SK-N-SH treated with all-trans-retinoic acid at 6 μM for 48 hours (cell line): ENCODE measurements at regions not wholly inside any gene's neighbourhood (a gene's known extent, or its start where the extent isn't known, plus 50 kb on each side); places are given as distances from the start of the nearest gene placed in this dataset.

Source experiments
- ATAC-seq: fragments of 200-7000 bp; cut with Tn5 transposase; 3 replicates; pipeline ENCODE4 v1.9.1; 2020; ENCODE audit warnings: mild to moderate bottlenecking, moderate library complexity
- ARNTL ChIP-seq: fragments of 450-650 bp; formaldehyde crosslinking; IDR thresholded peaks from 2 replicates; pipeline ENCODE4 v1.5.0; 2020; ENCODE audit warnings: low read depth, mild to moderate bottlenecking, moderate library complexity, borderline replicate concordance
- BACH2 ChIP-seq: fragments of 250-450 bp; sonication (Bioruptor Pico); IDR thresholded peaks from 2 replicates; pipeline ENCODE4 v1.9.0; 2021; ENCODE audit warnings: mild to moderate bottlenecking, borderline replicate concordance
- CSDC2 ChIP-seq: fragments of 250-450 bp; sonication (Bioruptor Pico); IDR thresholded peaks from 2 replicates; pipeline ENCODE4 v1.5.0; 2020; ENCODE audit warnings: mild to moderate bottlenecking, moderate library complexity
- ESRRG ChIP-seq: fragments of 250-450 bp; sonication (Bioruptor Pico); IDR thresholded peaks from 2 replicates; pipeline ENCODE4 v1.6.1; 2021; ENCODE audit warnings: mild to moderate bottlenecking
- GLIS3 ChIP-seq: fragments of 250-450 bp; sonication (Bioruptor Pico); IDR thresholded peaks from 2 replicates; pipeline ENCODE4 v1.5.0; 2020; ENCODE audit warnings: mild to moderate bottlenecking, moderate library complexity
- ISL1 ChIP-seq: fragments of 250-450 bp; sonication (Bioruptor Pico); IDR thresholded peaks from 2 replicates; pipeline ENCODE4 v2.1.2; 2022; ENCODE audit warnings: mild to moderate bottlenecking, moderate library complexity
- OSR1 ChIP-seq: fragments of 250-450 bp; sonication (Bioruptor Pico); IDR thresholded peaks from 2 replicates; pipeline ENCODE4 v1.8.0; 2022; ENCODE audit warnings: moderate library complexity, mild to moderate bottlenecking, inconsistent platforms
- PATZ1 ChIP-seq: fragments of 250-450 bp; sonication (Bioruptor Pico); IDR thresholded peaks from 2 replicates; pipeline ENCODE4 v1.8.0; 2020; ENCODE audit warnings: mild to moderate bottlenecking, moderate library complexity, borderline replicate concordance
- PPARA ChIP-seq: fragments of 250-450 bp; sonication (Bioruptor Pico); IDR thresholded peaks from 2 replicates; pipeline ENCODE4 v1.5.0; 2020; ENCODE audit warnings: mild to moderate bottlenecking, borderline replicate concordance
- RARB ChIP-seq: fragments of 250-450 bp; sonication (Bioruptor Pico); IDR thresholded peaks from 2 replicates; pipeline ENCODE4 v1.8.0; 2021; ENCODE audit warnings: mild to moderate bottlenecking, moderate library complexity
- SNAI2 ChIP-seq: fragments of 250-450 bp; sonication (Bioruptor Pico); IDR thresholded peaks from 2 replicates; pipeline ENCODE4 v1.5.0; 2020; ENCODE audit warnings: mild to moderate bottlenecking, moderate library complexity
- TCF4 ChIP-seq: fragments of 250-450 bp; sonication (Bioruptor Pico); IDR thresholded peaks from 2 replicates; pipeline ENCODE4 v1.8.0; 2021; ENCODE audit warnings: mild to moderate bottlenecking, moderate library complexity, borderline replicate concordance
- TOX ChIP-seq: fragments of 250-450 bp; sonication (Bioruptor Pico); IDR thresholded peaks from 2 replicates; pipeline ENCODE4 v1.8.0; 2021; ENCODE audit warnings: mild to moderate bottlenecking, moderate library complexity, borderline replicate concordance
- ZC3H10 ChIP-seq: fragments of 250-450 bp; sonication (Bioruptor Pico); IDR thresholded peaks from 2 replicates; pipeline ENCODE4 v1.5.1; 2021; ENCODE audit warnings: mild to moderate bottlenecking, moderate library complexity
- ZFP3 ChIP-seq: fragments of 250-450 bp; sonication (Bioruptor Pico); IDR thresholded peaks from 2 replicates; pipeline ENCODE4 v1.5.0; 2020; ENCODE audit warnings: mild to moderate bottlenecking, moderate library complexity
- ZFP30 ChIP-seq: fragments of 450-650 bp; formaldehyde crosslinking; IDR thresholded peaks from 2 replicates; pipeline ENCODE4 v1.5.0; 2022; ENCODE audit warnings: mild to moderate bottlenecking, moderate library complexity
- ZNF565 ChIP-seq: fragments of 450-650 bp; formaldehyde crosslinking; conservative IDR thresholded peaks from 2 replicates; pipeline ENCODE4 v1.5.0; 2020; ENCODE audit warnings: low read depth, mild to moderate bottlenecking, moderate library complexity
- ZNF70 ChIP-seq: fragments of 450-650 bp; formaldehyde crosslinking; IDR thresholded peaks from 2 replicates; pipeline ENCODE4 v1.5.0; 2020; ENCODE audit warnings: mild to moderate bottlenecking, moderate library complexity
- ZNF8 ChIP-seq: fragments of 450-650 bp; formaldehyde crosslinking; IDR thresholded peaks from 2 replicates; pipeline ENCODE4 v1.5.0; 2020; ENCODE audit warnings: mild to moderate bottlenecking, moderate library complexity
- TF ChIP-seq, protein P1 (sequence below): fragments of 250-450 bp; sonication (Bioruptor Pico); IDR thresholded peaks from 2 replicates; pipeline ENCODE4 v1.8.0; 2021; ENCODE audit warnings: low read depth, mild to moderate bottlenecking, moderate library complexity, borderline replicate concordance
- TF ChIP-seq, protein P2 (sequence below): fragments of 250-450 bp; sonication (Bioruptor Pico); IDR thresholded peaks from 2 replicates; pipeline ENCODE4 v1.5.1; 2021; ENCODE audit warnings: mild to moderate bottlenecking, moderate library complexity
- TF ChIP-seq, protein P3 (sequence below): fragments of 250-450 bp; sonication (Bioruptor Pico); IDR thresholded peaks from 2 replicates; pipeline ENCODE4 v1.5.1; 2020; ENCODE audit warnings: low read depth, mild to moderate bottlenecking, moderate library complexity

DNA sequence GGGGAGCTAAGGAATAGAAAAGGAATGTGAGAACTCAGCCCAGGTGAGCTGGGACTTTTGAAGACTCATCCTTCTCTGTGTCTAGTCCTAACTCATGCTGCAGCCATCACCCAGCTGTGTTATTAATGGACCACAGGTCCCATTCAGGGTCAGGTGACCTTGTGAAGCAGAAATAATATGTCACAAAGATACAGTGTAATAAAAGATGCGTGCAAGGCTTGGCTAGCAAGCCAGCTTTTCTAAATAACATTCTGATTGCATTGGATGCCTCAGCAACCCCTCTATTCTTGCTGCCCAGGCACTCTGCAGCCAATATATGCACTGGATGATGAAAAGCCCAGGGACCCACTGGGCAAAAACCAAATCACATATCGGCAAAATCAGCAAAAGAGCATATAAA, 393.1 kb upstream of the PIK3C3 start:
- no peak for TF ChIP-seq CSDC2 (CRISPR knock-in tag)
- no peak for TF ChIP-seq GLIS3 (CRISPR knock-in tag)
- no peak for TF ChIP-seq ARNTL (CRISPR knock-in tag)
- TF ChIP-seq ZNF565 (CRISPR knock-in tag) = no peak
- TF ChIP-seq PATZ1 (CRISPR knock-in tag) = no peak
- TF ChIP-seq RARB (CRISPR knock-in tag) = no peak
- TF ChIP-seq, protein P1, sequence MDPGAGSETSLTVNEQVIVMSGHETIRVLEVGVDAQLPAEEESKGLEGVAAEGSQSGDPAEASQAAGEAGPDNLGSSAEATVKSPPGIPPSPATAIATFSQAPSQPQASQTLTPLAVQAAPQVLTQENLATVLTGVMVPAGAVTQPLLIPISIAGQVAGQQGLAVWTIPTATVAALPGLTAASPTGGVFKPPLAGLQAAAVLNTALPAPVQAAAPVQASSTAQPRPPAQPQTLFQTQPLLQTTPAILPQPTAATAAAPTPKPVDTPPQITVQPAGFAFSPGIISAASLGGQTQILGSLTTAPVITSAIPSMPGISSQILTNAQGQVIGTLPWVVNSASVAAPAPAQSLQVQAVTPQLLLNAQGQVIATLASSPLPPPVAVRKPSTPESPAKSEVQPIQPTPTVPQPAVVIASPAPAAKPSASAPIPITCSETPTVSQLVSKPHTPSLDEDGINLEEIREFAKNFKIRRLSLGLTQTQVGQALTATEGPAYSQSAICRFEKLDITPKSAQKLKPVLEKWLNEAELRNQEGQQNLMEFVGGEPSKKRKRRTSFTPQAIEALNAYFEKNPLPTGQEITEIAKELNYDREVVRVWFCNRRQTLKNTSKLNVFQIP (CRISPR knock-in tag) = no peak
- no peak for TF ChIP-seq ZC3H10 (CRISPR knock-in tag)
- TF ChIP-seq ESRRG (CRISPR knock-in tag) = no peak
- no peak for TF ChIP-seq OSR1 (CRISPR knock-in tag)
- TF ChIP-seq, protein P2, sequence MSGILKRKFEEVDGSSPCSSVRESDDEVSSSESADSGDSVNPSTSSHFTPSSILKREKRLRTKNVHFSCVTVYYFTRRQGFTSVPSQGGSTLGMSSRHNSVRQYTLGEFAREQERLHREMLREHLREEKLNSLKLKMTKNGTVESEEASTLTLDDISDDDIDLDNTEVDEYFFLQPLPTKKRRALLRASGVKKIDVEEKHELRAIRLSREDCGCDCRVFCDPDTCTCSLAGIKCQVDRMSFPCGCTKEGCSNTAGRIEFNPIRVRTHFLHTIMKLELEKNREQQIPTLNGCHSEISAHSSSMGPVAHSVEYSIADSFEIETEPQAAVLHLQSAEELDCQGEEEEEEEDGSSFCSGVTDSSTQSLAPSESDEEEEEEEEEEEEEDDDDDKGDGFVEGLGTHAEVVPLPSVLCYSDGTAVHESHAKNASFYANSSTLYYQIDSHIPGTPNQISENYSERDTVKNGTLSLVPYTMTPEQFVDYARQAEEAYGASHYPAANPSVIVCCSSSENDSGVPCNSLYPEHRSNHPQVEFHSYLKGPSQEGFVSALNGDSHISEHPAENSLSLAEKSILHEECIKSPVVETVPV (CRISPR knock-in tag) = no peak
- no peak for TF ChIP-seq BACH2 (CRISPR knock-in tag)
- no peak for TF ChIP-seq ZFP30
- TF ChIP-seq SNAI2 (CRISPR knock-in tag) = no peak
- no peak for TF ChIP-seq ISL1 (CRISPR knock-in tag)
- TF ChIP-seq, protein P3, sequence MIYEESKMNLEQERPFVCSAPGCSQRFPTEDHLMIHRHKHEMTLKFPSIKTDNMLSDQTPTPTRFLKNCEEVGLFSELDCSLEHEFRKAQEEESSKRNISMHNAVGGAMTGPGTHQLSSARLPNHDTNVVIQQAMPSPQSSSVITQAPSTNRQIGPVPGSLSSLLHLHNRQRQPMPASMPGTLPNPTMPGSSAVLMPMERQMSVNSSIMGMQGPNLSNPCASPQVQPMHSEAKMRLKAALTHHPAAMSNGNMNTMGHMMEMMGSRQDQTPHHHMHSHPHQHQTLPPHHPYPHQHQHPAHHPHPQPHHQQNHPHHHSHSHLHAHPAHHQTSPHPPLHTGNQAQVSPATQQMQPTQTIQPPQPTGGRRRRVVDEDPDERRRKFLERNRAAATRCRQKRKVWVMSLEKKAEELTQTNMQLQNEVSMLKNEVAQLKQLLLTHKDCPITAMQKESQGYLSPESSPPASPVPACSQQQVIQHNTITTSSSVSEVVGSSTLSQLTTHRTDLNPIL (CRISPR knock-in tag) = no peak
- no peak for TF ChIP-seq ZNF70 (CRISPR knock-in tag)
- TF ChIP-seq ZNF8 (CRISPR knock-in tag) = no peak
- no peak for TF ChIP-seq ZFP3 (CRISPR knock-in tag)
- TF ChIP-seq TOX (CRISPR knock-in tag) = no peak
- TF ChIP-seq, all 23 proteins: peak for 0
- ATAC-seq = no peak

DNA sequence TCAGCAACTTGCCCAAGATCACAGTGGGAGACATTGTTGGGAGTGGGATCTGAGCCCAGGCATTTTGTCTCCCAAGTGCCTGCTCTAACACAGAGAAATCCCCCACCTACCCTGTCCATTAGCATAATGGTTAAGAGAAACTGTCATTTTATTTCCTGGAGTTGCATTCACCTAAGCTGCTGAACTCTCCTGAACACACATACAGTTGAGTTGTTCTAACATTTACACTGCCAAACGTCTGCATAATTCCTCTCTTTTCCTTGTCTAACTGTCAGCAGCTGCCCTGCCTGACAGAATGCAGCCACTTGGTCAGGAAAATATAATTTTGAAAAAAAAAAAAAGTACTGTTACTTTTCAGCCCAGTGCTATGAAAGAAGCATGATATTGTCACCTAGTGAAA, 396.3 kb upstream of the PIK3C3 start:
- ATAC-seq = no peak
- no peak for TF ChIP-seq RARB (CRISPR knock-in tag)
- no peak for TF ChIP-seq ZFP3 (CRISPR knock-in tag)
- TF ChIP-seq TOX (CRISPR knock-in tag) = no peak
- TF ChIP-seq ZNF8 (CRISPR knock-in tag) = no peak
- TF ChIP-seq ZNF70 (CRISPR knock-in tag) = no peak
- TF ChIP-seq, protein P3 (CRISPR knock-in tag) = no peak
- no peak for TF ChIP-seq ISL1 (CRISPR knock-in tag)
- TF ChIP-seq, protein P1 (CRISPR knock-in tag) = no peak

DNA sequence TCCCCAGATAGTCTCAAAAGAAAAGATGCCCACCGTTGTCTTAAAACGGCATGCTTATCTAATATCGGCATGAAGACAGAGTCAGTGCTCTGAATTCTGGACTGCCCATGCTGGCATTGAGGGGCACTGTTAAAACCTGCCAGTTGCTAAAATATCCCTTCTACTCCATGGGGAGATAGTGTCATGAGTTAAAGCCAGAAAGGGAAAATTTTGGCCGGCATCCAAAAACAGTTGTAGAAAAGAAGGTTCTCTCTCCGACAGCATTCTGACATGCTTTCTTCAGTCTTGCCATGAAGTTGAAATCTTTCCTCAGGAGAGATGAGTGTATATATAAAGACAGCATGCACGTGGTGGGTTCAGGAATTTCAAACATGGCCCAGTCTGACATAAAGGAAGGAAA, 401.3 kb upstream of the PIK3C3 start:
- no peak for ATAC-seq
- TF ChIP-seq TOX (CRISPR knock-in tag) (no peak), OSR1 (CRISPR knock-in tag) (no peak), ZC3H10 (CRISPR knock-in tag) (no peak), ZNF8 (CRISPR knock-in tag) (no peak), GLIS3 (CRISPR knock-in tag) (no peak), PATZ1 (CRISPR knock-in tag) (no peak), PPARA (CRISPR knock-in tag) (no peak), TCF4 (CRISPR knock-in tag) (no peak), BACH2 (CRISPR knock-in tag) (no peak), ZFP3 (CRISPR knock-in tag) (no peak), ZFP30 (no peak)
- TF ChIP-seq, protein P1 (CRISPR knock-in tag) = no peak
- TF ChIP-seq, protein P2 (CRISPR knock-in tag) = no peak
